Thoracic aorta (tissue), 2 donors: ENCODE measurements at regions not wholly inside any gene's neighbourhood (a gene's known extent, or its start where the extent isn't known, plus 50 kb on each side); places are given as distances from the start of the nearest gene placed in this dataset.

ENCODE experiments used
- ATAC-seq: fragments of 150-250 bp; one replicate; pipeline ENCODE4 v1.8.0; 2017; ENCODE audit warnings: low read depth; ENCODE audit not compliant: insufficient number of reproducible peaks, low FRiP score
- DNase-seq: peaks from one replicate; pipeline ENCODE4 v3.0.0-alpha.2; 2020; ENCODE audit warnings: low spot score
- H3K27ac ChIP-seq, 2 donors: fragments of 200-600 bp; sonication (generic); 1 replicate in 1 of 2; 2 replicates in 1 of 2; pipeline ENCODE4 v1.5.1; 2016; ENCODE audit warnings: mild to moderate bottlenecking in 2 of 2, moderate library complexity in 2 of 2
- H3K27me3 ChIP-seq: fragments of 200-600 bp; sonication (generic); replicated peaks from 2 replicates; pipeline ENCODE4 v1.6.0; 2016; ENCODE audit warnings: mild to moderate bottlenecking; ENCODE audit not compliant: insufficient read depth
- H3K36me3 ChIP-seq: fragments of 200-600 bp; sonication (generic); one replicate; pipeline ENCODE4 v1.5.1; 2016
- H3K4me1 ChIP-seq, 2 donors: fragments of 200-600 bp; sonication (generic); 1 replicate in 1 of 2; 2 replicates in 1 of 2; pipeline versions ENCODE4 v1.5.1 to v1.6.0; 2016; ENCODE audit warnings: low read depth in 2 of 2, mild to moderate bottlenecking in 1 of 2; ENCODE audit not compliant: control insufficient read depth in 1 of 2
- H3K4me3 ChIP-seq: fragments of 200-600 bp; sonication (generic); 2 replicates; pipeline ENCODE4 v1.5.1; 2016; ENCODE audit warnings: mild to moderate bottlenecking
- H3K9me3 ChIP-seq: fragments of 200-600 bp; sonication (generic); 2 replicates; pipeline ENCODE4 v1.5.1; 2016
- CTCF ChIP-seq: fragments of 200-600 bp; sonication (generic); IDR thresholded peaks from one replicate; pipeline ENCODE4 v1.5.1; 2019; ENCODE audit warnings: antibody characterized with exemption

DNA sequence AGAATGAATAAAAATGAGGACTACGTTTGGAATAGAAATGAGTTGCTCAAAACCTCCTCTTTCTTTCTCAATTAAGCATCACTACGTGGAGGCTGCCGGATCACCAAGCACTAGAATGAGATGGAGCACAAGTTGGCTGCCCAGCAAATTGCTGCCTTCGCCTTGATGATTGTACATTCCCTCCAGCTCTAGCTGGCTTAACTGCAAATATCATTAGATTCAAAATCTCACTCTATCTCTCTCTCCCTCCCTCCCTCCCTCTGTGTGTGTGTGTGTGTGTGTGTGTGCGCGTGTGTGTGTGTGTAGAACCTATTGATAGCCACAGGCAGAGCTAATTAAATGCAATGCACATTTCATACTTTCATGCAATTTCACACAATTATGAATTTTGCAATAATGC, 310.7 kb upstream of the CDH4 start:
- H3K4me1 ChIP-seq: no peaks in the 10 kb centered on the region

DNA sequence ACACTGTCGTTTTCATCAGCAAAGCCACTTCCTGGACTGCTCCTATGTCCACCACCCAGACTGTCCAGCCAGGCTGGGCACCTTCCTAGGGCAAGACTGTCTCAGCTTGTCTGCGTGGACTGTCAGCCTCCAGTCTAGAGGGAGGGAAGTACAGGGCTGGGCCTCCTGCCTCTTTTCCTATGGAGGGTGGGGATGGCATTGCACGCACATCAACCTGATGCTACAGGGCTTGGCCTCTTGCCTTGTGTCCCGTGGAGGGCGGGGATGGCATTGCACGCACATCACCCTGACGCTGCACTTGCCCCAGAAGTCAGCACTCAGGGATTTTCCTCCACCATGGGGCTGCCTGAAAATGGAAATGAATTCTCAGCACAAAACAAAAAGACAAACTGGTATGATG, 304.2 kb upstream of the CDH4 start:
- no peaks in the 10 kb centered on the region for H3K9me3 ChIP-seq
- no peaks in the 10 kb centered on the region for H3K36me3 ChIP-seq
- no peak overlapping the region for H3K4me3 ChIP-seq
- ATAC-seq (no peak), DNase-seq (no peak)
- no peak overlapping the region for H3K27ac ChIP-seq
- TF ChIP-seq CTCF: no peak
- no peaks in the 10 kb centered on the region for H3K4me1 ChIP-seq
- no peaks in the 10 kb centered on the region for H3K27me3 ChIP-seq

More for the DNA sequence above, 310.7 kb upstream of the CDH4 start:
- Histone ChIP-seq H3K27me3 (no peaks in the 10 kb centered on the region), H3K27ac (no peak overlapping the region), H3K36me3 (no peaks in the 10 kb centered on the region), H3K4me3 (no peak overlapping the region), H3K9me3 (no peaks in the 10 kb centered on the region)
- TF ChIP-seq CTCF: no peak
- no peak for DNase-seq
- ATAC-seq: no peak

DNA sequence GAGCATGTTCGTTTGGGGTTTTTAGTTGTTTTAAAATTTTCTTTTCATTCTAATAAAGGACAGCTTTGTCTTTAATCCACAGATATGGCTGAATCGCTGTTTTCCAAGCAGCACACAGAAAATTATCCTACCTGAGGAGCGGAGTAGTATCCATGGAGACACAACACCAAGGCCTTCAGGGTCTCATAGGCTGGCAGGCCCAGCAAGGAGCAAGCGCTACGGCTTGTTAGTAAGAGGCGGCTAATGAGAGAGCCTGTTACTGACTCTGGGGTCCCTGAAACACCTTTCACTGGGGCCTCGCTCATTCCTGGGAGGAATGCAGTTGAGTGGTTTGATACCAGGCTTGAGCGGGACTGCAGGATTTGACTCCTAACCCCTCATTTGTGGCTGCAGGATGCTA, 303.8 kb upstream of the CDH4 start:
- H3K36me3 ChIP-seq: no peaks in the 10 kb centered on the region
- ATAC-seq (no peak), DNase-seq (no peak)
- no peaks in the 10 kb centered on the region for H3K4me1 ChIP-seq
- H3K9me3 ChIP-seq: no peaks in the 10 kb centered on the region
- H3K4me3 ChIP-seq: no peak overlapping the region
- H3K27me3 ChIP-seq: no peaks in the 10 kb centered on the region
- H3K27ac ChIP-seq: no peak overlapping the region
- TF ChIP-seq CTCF: no peak

GRCh38 chr20:60950561-60950960, 301.5 kb upstream of the CDH4 start:
- no peak overlapping the region for H3K4me3 ChIP-seq
- H3K36me3 ChIP-seq: no peaks in the 10 kb centered on the region
- H3K9me3 ChIP-seq: no peaks in the 10 kb centered on the region
- H3K27ac ChIP-seq: no peak overlapping the region
- DNase-seq: no peak
- no peaks in the 10 kb centered on the region for H3K4me1 ChIP-seq
- H3K27me3 ChIP-seq: no peaks in the 10 kb centered on the region
- no peak for ATAC-seq
- no peak for TF ChIP-seq CTCF

DNA sequence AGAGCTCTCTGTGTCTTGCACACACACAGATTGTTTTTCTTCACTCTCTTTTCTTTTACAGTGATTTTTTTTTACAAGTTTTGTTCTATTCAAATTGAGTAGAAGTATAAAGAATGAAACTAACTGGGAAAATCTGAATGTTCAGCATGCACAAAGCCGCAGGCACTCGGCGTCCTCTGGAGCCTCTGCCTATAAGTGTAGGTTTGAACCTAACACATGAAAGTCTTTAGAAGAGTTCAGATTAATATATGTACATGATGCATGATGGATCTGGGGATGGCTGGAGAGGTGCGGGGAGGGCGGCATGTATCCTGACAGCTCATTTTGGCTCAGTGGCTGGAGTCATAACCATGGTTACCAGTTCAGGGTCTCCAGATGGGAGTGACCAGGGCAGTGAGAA, 301.1 kb upstream of the CDH4 start:
- ATAC-seq: no peak
- DNase-seq: no peak

More for the DNA sequence above, 301.1 kb upstream of the CDH4 start:
- H3K36me3 ChIP-seq: no peaks in the 10 kb centered on the region
- H3K4me1 ChIP-seq: no peaks in the 10 kb centered on the region
- no peaks in the 10 kb centered on the region for H3K9me3 ChIP-seq
- no peak overlapping the region for H3K4me3 ChIP-seq
- no peak overlapping the region for H3K27ac ChIP-seq
- no peaks in the 10 kb centered on the region for H3K27me3 ChIP-seq
- TF ChIP-seq CTCF: no peak
